ENCODE measurements at regions not wholly inside any gene's neighbourhood (a gene's known extent, or its start where the extent isn't known, plus 50 kb on each side); places are given as distances from the start of the nearest gene placed in this dataset.

GRCh38 chr7:41367967-41368882 is 334.7 kb downstream of the INHBA start:
- Mint-ChIP-seq H3K9me3 (peaks cover 13% of the 10 kb centered on the region), H3K27me3 (no peaks in the 10 kb centered on the region), H3K27ac (no peak overlapping the region), H3K4me1 (ENCODE audit: low read depth) (no peaks in the 10 kb centered on the region), H3K36me3 (ENCODE audit: low read depth) (no peaks in the 10 kb centered on the region), H3K4me3 (no peak overlapping the region)
- no peak overlapping the region for H3K27ac ChIP-seq (ENCODE audit: low read depth in 1 of 2, low read length in 2 of 2)
- ChIA-PET CTCF (no interaction called here), POLR2A (no interaction called here)
- DNase-seq (no peak), ATAC-seq (ENCODE audit: poor library complexity) (no peak)
- no peaks in the 10 kb centered on the region for H3K27me3 ChIP-seq (ENCODE audit: control insufficient read depth in 1 of 2, insufficient read depth in 2 of 2, low read length in 2 of 2)
- peaks cover 3 to 14% of the 10 kb centered on the region in 2 experiments for H3K9me3 ChIP-seq (ENCODE audit: control insufficient read depth in 1 of 2, insufficient read depth in 1 of 2, low read length in 2 of 2)
- H3K36me3 ChIP-seq (ENCODE audit: insufficient read depth, low read length): no peaks in the 10 kb centered on the region
- intact Hi-C loops (cut with DNase I, micrococcal nuclease): no loop called here
- H3K4me3 ChIP-seq (ENCODE audit: low read length): no peak overlapping the region
- TF ChIP-seq CTCF (IDR thresholded peaks at IDR 0.05): no peak
- H3K4me1 ChIP-seq (ENCODE audit: insufficient read depth, low read length): no peaks in the 10 kb centered on the region

- CTCF ChIA-PET: no interaction called here
- H3K9me3 ChIP-seq (ENCODE audit: control insufficient read depth in 1 of 2, insufficient read depth in 1 of 2, low read length in 2 of 2): peaks cover 0 to 9% of the 10 kb centered on the region in 2 experiments
Observed at GRCh38 chr7:41351091-41351490, 351.8 kb downstream of the INHBA start.

GRCh38 chr7:41346878-41347277 is 356.0 kb downstream of the INHBA start:
- H3K27me3 ChIP-seq (ENCODE audit: control insufficient read depth in 1 of 2, insufficient read depth in 2 of 2, low read length in 2 of 2): no peaks in the 10 kb centered on the region
- Mint-ChIP-seq H3K27me3 (no peaks in the 10 kb centered on the region), H3K4me1 (ENCODE audit: low read depth) (no peaks in the 10 kb centered on the region), H3K36me3 (ENCODE audit: low read depth) (no peaks in the 10 kb centered on the region), H3K4me3 (no peak overlapping the region), H3K9me3 (no peaks in the 10 kb centered on the region), H3K27ac (no peak overlapping the region)
- ATAC-seq (ENCODE audit: poor library complexity) (no peak), DNase-seq (no peak)
- ChIA-PET CTCF (no interaction called here), POLR2A (no interaction called here)
- H3K4me3 ChIP-seq (ENCODE audit: low read length): no peak overlapping the region
- peaks cover 0 to 9% of the 10 kb centered on the region in 2 experiments for H3K9me3 ChIP-seq (ENCODE audit: control insufficient read depth in 1 of 2, insufficient read depth in 1 of 2, low read length in 2 of 2)
- H3K4me1 ChIP-seq (ENCODE audit: insufficient read depth, low read length): no peaks in the 10 kb centered on the region
- H3K36me3 ChIP-seq (ENCODE audit: insufficient read depth, low read length): no peaks in the 10 kb centered on the region
- no peak overlapping the region for H3K27ac ChIP-seq (ENCODE audit: low read depth in 1 of 2, low read length in 2 of 2)
- intact Hi-C loops (cut with DNase I, micrococcal nuclease): no loop called here
- no peak for TF ChIP-seq CTCF (IDR thresholded peaks at IDR 0.05)

More at GRCh38 chr7:41351091-41351490, 351.8 kb downstream of the INHBA start:
- H3K27me3 ChIP-seq (ENCODE audit: control insufficient read depth in 1 of 2, insufficient read depth in 2 of 2, low read length in 2 of 2): no peaks in the 10 kb centered on the region
- H3K36me3 Mint-ChIP-seq (ENCODE audit: low read depth): no peaks in the 10 kb centered on the region
- no peak overlapping the region for H3K4me3 Mint-ChIP-seq
- TF ChIP-seq CTCF (IDR thresholded peaks at IDR 0.05): no peak
- DNase-seq (no peak), ATAC-seq (ENCODE audit: poor library complexity) (no peak)
- H3K27ac ChIP-seq (ENCODE audit: low read depth in 1 of 2, low read length in 2 of 2): no peak overlapping the region
- no peaks in the 10 kb centered on the region for H3K4me1 Mint-ChIP-seq (ENCODE audit: low read depth)
- H3K27me3 Mint-ChIP-seq: no peaks in the 10 kb centered on the region
- intact Hi-C loops (cut with DNase I, micrococcal nuclease): no loop called here
- POLR2A ChIA-PET: no interaction called here
- no peak overlapping the region for H3K4me3 ChIP-seq (ENCODE audit: low read length)
- no peaks in the 10 kb centered on the region for H3K36me3 ChIP-seq (ENCODE audit: insufficient read depth, low read length)
- H3K4me1 ChIP-seq (ENCODE audit: insufficient read depth, low read length): no peaks in the 10 kb centered on the region
- H3K9me3 Mint-ChIP-seq: no peaks in the 10 kb centered on the region
- H3K27ac Mint-ChIP-seq: no peak overlapping the region
